ENCODE measurements at regions not wholly inside any gene's neighbourhood (a gene's known extent, or its start where the extent isn't known, plus 50 kb on each side); places are given as distances from the start of the nearest gene placed in this dataset.

- H3K4me1 ChIP-seq (ENCODE audit: control insufficient read depth in 2 of 2, insufficient read depth in 2 of 2, low read length in 2 of 2) = no peaks in the 10 kb centered on the region
- H3K4me2 ChIP-seq (replicated peaks; ENCODE audit: low read depth, low read length, poor library complexity, severe bottlenecking) = no peak overlapping the region
- Mint-ChIP-seq H3K4me1 (no peaks in the 10 kb centered on the region), H3K27me3 (no peaks in the 10 kb centered on the region), H3K4me3 (no peak overlapping the region), H3K9me3 (ENCODE audit: insufficient read depth) (no peaks in the 10 kb centered on the region), H3K27ac (no peak overlapping the region)
- ATAC-seq (ENCODE audit: low read depth) = no peak
- TF ChIP-seq EZH2 (IDR thresholded peaks at IDR 0.05; ENCODE audit: borderline replicate concordance, insufficient read depth, low read depth, low read length, poor library complexity, severe bottlenecking) = no peak
- TF ChIP-seq, protein P1, sequence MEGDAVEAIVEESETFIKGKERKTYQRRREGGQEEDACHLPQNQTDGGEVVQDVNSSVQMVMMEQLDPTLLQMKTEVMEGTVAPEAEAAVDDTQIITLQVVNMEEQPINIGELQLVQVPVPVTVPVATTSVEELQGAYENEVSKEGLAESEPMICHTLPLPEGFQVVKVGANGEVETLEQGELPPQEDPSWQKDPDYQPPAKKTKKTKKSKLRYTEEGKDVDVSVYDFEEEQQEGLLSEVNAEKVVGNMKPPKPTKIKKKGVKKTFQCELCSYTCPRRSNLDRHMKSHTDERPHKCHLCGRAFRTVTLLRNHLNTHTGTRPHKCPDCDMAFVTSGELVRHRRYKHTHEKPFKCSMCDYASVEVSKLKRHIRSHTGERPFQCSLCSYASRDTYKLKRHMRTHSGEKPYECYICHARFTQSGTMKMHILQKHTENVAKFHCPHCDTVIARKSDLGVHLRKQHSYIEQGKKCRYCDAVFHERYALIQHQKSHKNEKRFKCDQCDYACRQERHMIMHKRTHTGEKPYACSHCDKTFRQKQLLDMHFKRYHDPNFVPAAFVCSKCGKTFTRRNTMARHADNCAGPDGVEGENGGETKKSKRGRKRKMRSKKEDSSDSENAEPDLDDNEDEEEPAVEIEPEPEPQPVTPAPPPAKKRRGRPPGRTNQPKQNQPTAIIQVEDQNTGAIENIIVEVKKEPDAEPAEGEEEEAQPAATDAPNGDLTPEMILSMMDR (IDR thresholded peaks at IDR 0.05) = no peak
- H3K4me3 ChIP-seq (ENCODE audit: control extremely low read depth in 1 of 5, extremely low read depth in 1 of 5, insufficient read depth in 1 of 5, low read depth in 2 of 5, low read length in 4 of 5) = no peak overlapping the region
- H3K27me3 ChIP-seq (replicated peaks in 1 of 4; ENCODE audit: control extremely low read depth in 1 of 4, control insufficient read depth in 3 of 4, insufficient read depth in 4 of 4, low read length in 3 of 4) = no peaks in the 10 kb centered on the region
- POLR2A ChIA-PET = no interaction called here
- H2AFZ ChIP-seq (ENCODE audit: insufficient read depth, low read depth, low read length, poor library complexity, severe bottlenecking) = no peak overlapping the region
- H3K27ac ChIP-seq (ENCODE audit: low read length in 2 of 2) = no peak overlapping the region
- H3K9me3 ChIP-seq (ENCODE audit: control extremely low read depth in 1 of 3, control insufficient read depth in 2 of 3, insufficient read depth in 1 of 3, low read length in 2 of 3) = no peaks in the 10 kb centered on the region
- no peaks in the 10 kb centered on the region for H3K79me2 ChIP-seq (ENCODE audit: control insufficient read depth, insufficient read depth, low read length)
- no peak overlapping the region for H3K9ac ChIP-seq (ENCODE audit: low read length)
- intact Hi-C loops (cut with micrococcal nuclease) = no loop called here
- H3K36me3 ChIP-seq (replicated peaks in 1 of 2; ENCODE audit: control extremely low read depth in 1 of 2, control insufficient read depth in 1 of 2, extremely low read depth in 1 of 2, insufficient read depth in 2 of 2, low read length in 1 of 2) = no peaks in the 10 kb centered on the region
- CTCF ChIA-PET = no interaction called here
- DNase-seq = no peak
- H4K20me1 ChIP-seq (ENCODE audit: control insufficient read depth, insufficient read depth, low read length, poor library complexity, severe bottlenecking) = no peaks in the 10 kb centered on the region
Observed at GRCh38 chr10:64733980-64734379, 1212.8 kb downstream of the REEP3 start.

GRCh38 chr10:64738462-64738861 lies 1217.3 kb downstream of the REEP3 start:
- POLR2A ChIA-PET = no interaction called here
- no CpG with 5 or more reads among the region's 2 CpGs for WGBS (ENCODE audit: insufficient coverage)
- no peaks in the 10 kb centered on the region for H3K27me3 Mint-ChIP-seq

More at GRCh38 chr10:64738462-64738861, 1217.3 kb downstream of the REEP3 start:
- Histone ChIP-seq H2AFZ (ENCODE audit: insufficient read depth, low read depth, low read length, poor library complexity, severe bottlenecking) (no peak overlapping the region), H3K9me3 (ENCODE audit: control extremely low read depth in 1 of 3, control insufficient read depth in 2 of 3, insufficient read depth in 1 of 3, low read length in 2 of 3) (peaks cover 0 to 3% (median 0%) of the 10 kb centered on the region in 3 donors), H3K36me3 (replicated peaks in 1 of 2; ENCODE audit: control extremely low read depth in 1 of 2, control insufficient read depth in 1 of 2, extremely low read depth in 1 of 2, insufficient read depth in 2 of 2, low read length in 1 of 2) (no peaks in the 10 kb centered on the region), H4K20me1 (ENCODE audit: control insufficient read depth, insufficient read depth, low read length, poor library complexity, severe bottlenecking) (no peaks in the 10 kb centered on the region), H3K79me2 (ENCODE audit: control insufficient read depth, insufficient read depth, low read length) (no peaks in the 10 kb centered on the region), H3K4me3 (ENCODE audit: control extremely low read depth in 1 of 5, extremely low read depth in 1 of 5, insufficient read depth in 1 of 5, low read depth in 2 of 5, low read length in 4 of 5) (no peak overlapping the region), H3K27ac (ENCODE audit: low read length in 2 of 2) (no peak overlapping the region), H3K9ac (ENCODE audit: low read length) (no peak overlapping the region), H3K27me3 (replicated peaks in 1 of 4; ENCODE audit: control extremely low read depth in 1 of 4, control insufficient read depth in 3 of 4, insufficient read depth in 4 of 4, low read length in 3 of 4) (no peaks in the 10 kb centered on the region), H3K4me1 (ENCODE audit: control insufficient read depth in 2 of 2, insufficient read depth in 2 of 2, low read length in 2 of 2) (no peaks in the 10 kb centered on the region), H3K4me2 (replicated peaks; ENCODE audit: low read depth, low read length, poor library complexity, severe bottlenecking) (no peak overlapping the region)
- no peaks in the 10 kb centered on the region for H3K9me3 Mint-ChIP-seq (ENCODE audit: insufficient read depth)
- no peak for TF ChIP-seq EZH2 (IDR thresholded peaks at IDR 0.05; ENCODE audit: borderline replicate concordance, insufficient read depth, low read depth, low read length, poor library complexity, severe bottlenecking)
- TF ChIP-seq, protein P1 (IDR thresholded peaks at IDR 0.05) = no peak
- DNase-seq = no peak
- ATAC-seq (ENCODE audit: low read depth) = no peak
- intact Hi-C loops (cut with micrococcal nuclease) = no loop called here
- no peak overlapping the region for H3K4me3 Mint-ChIP-seq
- no peaks in the 10 kb centered on the region for H3K4me1 Mint-ChIP-seq
- no peak overlapping the region for H3K27ac Mint-ChIP-seq
- CTCF ChIA-PET = no interaction called here

Measured in B cell (primary cell).